Ovary (tissue), 7 donors: ENCODE measurements at regions not wholly inside any gene's neighbourhood (a gene's known extent, or its start where the extent isn't known, plus 50 kb on each side); places are given as distances from the start of the nearest gene placed in this dataset.

ENCODE experiments used
- DNase-seq, 5 donors: peaks; one replicate each; pipeline ENCODE4 v3.0.0-alpha.2; 2019 to 2020
- H3K27ac ChIP-seq, 2 donors: fragments of 200-600 bp; one replicate each; pipeline versions ENCODE4 v1.5.1 to v1.8.0; 2019 to 2022
- H3K27me3 ChIP-seq: fragments of 200-600 bp; one replicate; pipeline ENCODE4 v1.8.0; 2022
- H3K36me3 ChIP-seq: fragments of 200-600 bp; sonication (generic); one replicate; pipeline ENCODE4 v1.5.1; 2019
- H3K4me1 ChIP-seq: one replicate; pipeline ENCODE4 v1.8.1; 2013; ENCODE audit warnings: mild to moderate bottlenecking, moderate library complexity; ENCODE audit not compliant: insufficient read depth
- H3K4me3 ChIP-seq: fragments of 200-600 bp; sonication (generic); one replicate; pipeline ENCODE4 v1.5.1; 2017
- H3K9me3 ChIP-seq, 2 donors: fragments of 200-600 bp in 1 of 2; sonication (generic) in 1 of 2; one replicate each; pipeline versions ENCODE4 v1.5.1 to v1.8.1; 2013 to 2019; ENCODE audit warnings: mild to moderate bottlenecking in 1 of 2, moderate library complexity in 1 of 2
- EP300 ChIP-seq: sonication (generic); formaldehyde crosslinking; IDR thresholded peaks from one replicate; pipeline ENCODE4 v1.6.1; 2017; ENCODE audit warnings: antibody characterized with exemption
- POLR2A ChIP-seq: fragments of 450-650 bp; IDR thresholded peaks from one replicate; pipeline ENCODE4 v1.6.1; 2017; ENCODE audit warnings: antibody characterized with exemption, mild to moderate bottlenecking, moderate library complexity
- WGBS, 3 donors: extraction: QIAGEN DNeasy Blood & Tissue Kit in 1 of 3; methylation state at CpG; one replicate each; pipeline versions ENCODE4 v1.1.5 to v1.1.7; 2013 to 2017; 5-methylcytosine and 5-hydroxymethylcytosine counted together
- intact Hi-C, 4 donors: fragments of 100-400 bp; cut with DNase I; formaldehyde crosslinking; loops; one replicate each; pipeline versions ENCODE4 v1.11.0 to v1.15.1; 2022 to 2023
- TF ChIP-seq, protein P1 (sequence below), 3 donors: fragments of 450-650 bp in 2 of 3; fragments of 200-600 bp in 1 of 3; IDR thresholded peaks; one replicate each; pipeline versions ENCODE4 v1.5.1 to v1.8.0; 2016 to 2022; ENCODE audit warnings: antibody characterized with exemption in 3 of 3, mild to moderate bottlenecking in 1 of 3
- donor health status: DM: no; HTN: no; CAD: no; lungs with moderate emphysema.
- donor health status: DM: no; HTN: no; CAD: no.
- donor health status: Bipolar disorder and iron deficiency.
- donor health status: DM: no; HTN: no; CAD: no.
- donor health status: DM: yes; HTN: yes; CAD: no.

- WGBS, 3 donors: 82 to 96% (median 92%) methylated on average over 7 of the region's 7 CpGs
- H3K36me3 ChIP-seq: no peaks in the 10 kb centered on the region
- H3K27me3 ChIP-seq: no peaks in the 10 kb centered on the region
- DNase-seq: no peak
- TF ChIP-seq POLR2A: no peak
- TF ChIP-seq, protein P1, sequence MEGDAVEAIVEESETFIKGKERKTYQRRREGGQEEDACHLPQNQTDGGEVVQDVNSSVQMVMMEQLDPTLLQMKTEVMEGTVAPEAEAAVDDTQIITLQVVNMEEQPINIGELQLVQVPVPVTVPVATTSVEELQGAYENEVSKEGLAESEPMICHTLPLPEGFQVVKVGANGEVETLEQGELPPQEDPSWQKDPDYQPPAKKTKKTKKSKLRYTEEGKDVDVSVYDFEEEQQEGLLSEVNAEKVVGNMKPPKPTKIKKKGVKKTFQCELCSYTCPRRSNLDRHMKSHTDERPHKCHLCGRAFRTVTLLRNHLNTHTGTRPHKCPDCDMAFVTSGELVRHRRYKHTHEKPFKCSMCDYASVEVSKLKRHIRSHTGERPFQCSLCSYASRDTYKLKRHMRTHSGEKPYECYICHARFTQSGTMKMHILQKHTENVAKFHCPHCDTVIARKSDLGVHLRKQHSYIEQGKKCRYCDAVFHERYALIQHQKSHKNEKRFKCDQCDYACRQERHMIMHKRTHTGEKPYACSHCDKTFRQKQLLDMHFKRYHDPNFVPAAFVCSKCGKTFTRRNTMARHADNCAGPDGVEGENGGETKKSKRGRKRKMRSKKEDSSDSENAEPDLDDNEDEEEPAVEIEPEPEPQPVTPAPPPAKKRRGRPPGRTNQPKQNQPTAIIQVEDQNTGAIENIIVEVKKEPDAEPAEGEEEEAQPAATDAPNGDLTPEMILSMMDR (IDR thresholded peaks at IDR 0.05): no peak
- intact Hi-C loops: loop anchor here in 1 of 4 donors (10.0 kb wide), 1 partner anchor 741 kb away; no protein-coding TSS in a partner anchor
- no peaks in the 10 kb centered on the region for H3K9me3 ChIP-seq
- H3K4me1 ChIP-seq: no peaks in the 10 kb centered on the region
- H3K27ac ChIP-seq: no peak overlapping the region
- no peak overlapping the region for H3K4me3 ChIP-seq
Observed at GRCh38 chr14:98925354-98926040, 346.5 kb downstream of the BCL11B start.

DNA sequence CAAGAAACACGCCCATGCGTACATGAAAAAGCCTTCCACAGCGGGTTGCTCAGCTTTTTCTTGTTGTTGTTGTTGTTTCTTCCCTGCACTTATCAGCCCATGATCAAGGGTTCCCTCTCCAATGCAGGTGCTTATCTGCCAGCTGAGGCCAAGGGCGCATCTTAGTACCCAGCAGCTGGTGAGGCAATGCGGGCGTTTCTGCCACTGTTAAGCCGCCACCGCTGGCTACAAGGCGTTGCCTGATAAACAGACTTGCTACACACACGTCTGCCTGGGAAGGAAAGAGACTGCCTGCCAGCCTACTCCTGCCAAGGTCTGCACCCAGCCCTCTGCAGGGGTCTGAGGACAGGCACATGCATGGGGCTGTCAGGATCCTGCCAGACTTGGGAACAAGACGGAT is 345.9 kb downstream of the BCL11B start:
- Histone ChIP-seq H3K4me3 (no peak overlapping the region), H3K9me3 (no peaks in the 10 kb centered on the region), H3K27me3 (no peaks in the 10 kb centered on the region), H3K4me1 (no peaks in the 10 kb centered on the region), H3K27ac (no peak overlapping the region), H3K36me3 (no peaks in the 10 kb centered on the region)
- intact Hi-C loops: loop anchor here in 1 of 4 donors (10.0 kb wide), 1 partner anchor 741 kb away; no protein-coding TSS in a partner anchor
- TF ChIP-seq POLR2A (no peak), EP300 (no peak)
- TF ChIP-seq, protein P1 (IDR thresholded peaks at IDR 0.05): no peak
- WGBS, 3 donors: 82 to 88% (median 87%) methylated on average over 11 of the region's 11 CpGs
- no peak for DNase-seq

- no peak overlapping the region for H3K27ac ChIP-seq
- no peak overlapping the region for H3K4me3 ChIP-seq
- DNase-seq: no peak
- H3K9me3 ChIP-seq: no peaks in the 10 kb centered on the region
- intact Hi-C loops: loop anchor here in 1 of 4 donors (10.0 kb wide), 1 partner anchor 742 kb away; no protein-coding TSS in a partner anchor
- WGBS, 3 donors: 23 to 31% (median 23%) methylated on average over 4 of the region's 4 CpGs
- H3K4me1 ChIP-seq: no peaks in the 10 kb centered on the region
- no peaks in the 10 kb centered on the region for H3K27me3 ChIP-seq
- TF ChIP-seq POLR2A: no peak
- no peaks in the 10 kb centered on the region for H3K36me3 ChIP-seq
Observed at GRCh38 chr14:98926801-98927200, 345.2 kb downstream of the BCL11B start.

- intact Hi-C loops: loop anchor here in 1 of 4 donors (10.0 kb wide), 1 partner anchor 743 kb away; no protein-coding TSS in a partner anchor
- no peak overlapping the region for H3K4me3 ChIP-seq
- no peak for DNase-seq
- H3K27me3 ChIP-seq: no peaks in the 10 kb centered on the region
- H3K4me1 ChIP-seq: no peaks in the 10 kb centered on the region
- TF ChIP-seq POLR2A: no peak
- no peak for TF ChIP-seq EP300
- TF ChIP-seq, protein P1 (IDR thresholded peaks at IDR 0.05): no peak
- H3K27ac ChIP-seq: no peak overlapping the region
- no peaks in the 10 kb centered on the region for H3K36me3 ChIP-seq
- H3K9me3 ChIP-seq: no peaks in the 10 kb centered on the region
- 89 to 94% (median 89%) methylated on average over 9 of the region's 9 CpGs for WGBS, 3 donors
Observed at GRCh38 chr14:98927986-98928385, 344.0 kb downstream of the BCL11B start.

DNA sequence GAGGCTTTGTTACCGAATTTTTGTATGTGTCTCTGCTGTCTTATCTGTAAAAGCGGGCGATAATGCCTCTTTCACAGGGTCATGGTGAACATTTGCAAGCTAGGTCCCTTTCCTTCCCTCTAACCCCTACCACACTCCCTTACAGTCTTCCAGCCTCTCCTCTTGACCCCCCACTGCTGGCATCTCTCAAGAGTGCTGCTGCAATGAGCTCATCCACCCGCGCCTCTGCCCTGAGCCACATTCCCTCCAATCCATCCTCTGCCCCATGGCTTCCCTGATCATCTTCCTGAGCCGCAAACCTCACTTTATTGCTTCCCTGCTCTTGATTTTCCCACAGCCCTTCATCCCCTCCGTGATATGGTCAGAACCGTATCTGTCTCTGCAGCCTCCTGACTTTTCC is 343.6 kb downstream of the BCL11B start:
- Histone ChIP-seq H3K4me1 (no peaks in the 10 kb centered on the region), H3K27ac (no peak overlapping the region), H3K9me3 (no peaks in the 10 kb centered on the region), H3K4me3 (no peak overlapping the region), H3K27me3 (no peaks in the 10 kb centered on the region), H3K36me3 (no peaks in the 10 kb centered on the region)
- TF ChIP-seq POLR2A (no peak), EP300 (no peak)
- TF ChIP-seq, protein P1 (IDR thresholded peaks at IDR 0.05): no peak
- no peak for DNase-seq
- 69 to 82% (median 74%) methylated on average over 8 of the region's 8 CpGs for WGBS, 3 donors
- intact Hi-C loops: loop anchor here in 1 of 4 donors (10.0 kb wide), 1 partner anchor 744 kb away; no protein-coding TSS in a partner anchor
